GM10266 (cell line): ENCODE measurements at regions not wholly inside any gene's neighbourhood (a gene's known extent, or its start where the extent isn't known, plus 50 kb on each side); places are given as distances from the start of the nearest gene placed in this dataset.

Experiments
- DNase-seq: peaks from one replicate; pipeline ENCODE4 v3.0.0; 2012; ENCODE audit errors: extremely low spot score
- CTCF ChIP-seq: IDR thresholded peaks from 2 replicates; pipeline ENCODE4 v1.5.1; 2012; ENCODE audit warnings: mild to moderate bottlenecking, low read depth; ENCODE audit not compliant: control insufficient read depth, insufficient read depth; ENCODE audit errors: missing control alignments

- DNase-seq = no peak
- TF ChIP-seq CTCF = no peak
Measured at GRCh38 chr3:176969066-176969465, 228.2 kb downstream of the TBL1XR1 start.

- no peak for TF ChIP-seq CTCF
- DNase-seq = no peak
Measured at GRCh38 chr3:176968631-176969030, 228.7 kb downstream of the TBL1XR1 start.

- TF ChIP-seq CTCF = no peak
- no peak for DNase-seq
Measured at GRCh38 chr3:176967522-176967921, 229.8 kb downstream of the TBL1XR1 start.

GRCh38 chr3:176964661-176965060 is 232.6 kb downstream of the TBL1XR1 start:
- DNase-seq = no peak
- no peak for TF ChIP-seq CTCF

- no peak for TF ChIP-seq CTCF
- DNase-seq = no peak
Measured at GRCh38 chr3:176961916-176962315, 235.4 kb downstream of the TBL1XR1 start.

DNA sequence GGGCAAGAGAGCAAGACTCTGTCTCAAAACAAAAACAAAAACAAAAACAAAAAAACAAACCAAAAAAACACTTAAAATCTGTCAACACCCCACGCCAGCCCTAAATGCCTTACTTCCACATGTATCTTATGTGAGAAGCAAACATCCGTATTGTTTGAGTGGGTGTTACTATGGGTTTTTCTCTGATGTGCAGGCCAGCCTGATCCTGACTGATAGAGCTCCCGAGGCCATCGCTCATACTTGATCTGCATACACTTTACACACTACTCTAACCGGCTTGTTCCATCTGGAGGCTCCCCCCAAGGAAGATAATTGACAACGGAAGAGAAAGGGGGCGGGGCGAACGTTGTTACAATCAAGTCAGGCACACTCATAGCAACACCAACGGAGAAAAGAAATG is 237.4 kb downstream of the TBL1XR1 start:
- DNase-seq = no peak
- no peak for TF ChIP-seq CTCF

GRCh38 chr3:176958560-176958959 is 238.7 kb downstream of the TBL1XR1 start:
- TF ChIP-seq CTCF = no peak
- no peak for DNase-seq
